OCI-LY7 (cell line): ENCODE measurements at regions not wholly inside any gene's neighbourhood (a gene's known extent, or its start where the extent isn't known, plus 50 kb on each side); places are given as distances from the start of the nearest gene placed in this dataset.

Experiments used
- EZH2phosphoT487 ChIP-seq: fragments of 200-600 bp; sonication (generic); IDR thresholded peaks from 2 replicates; pipeline ENCODE4 v1.6.1; 2018; ENCODE audit warnings: low read depth, borderline replicate concordance, mild to moderate bottlenecking, mixed run types, antibody characterized with exemption, low read length, moderate library complexity, mixed read lengths
- TF ChIP-seq, protein P1 (sequence below): fragments of 200-600 bp; sonication (generic); conservative IDR thresholded peaks from 2 replicates; pipeline ENCODE4 v1.5.1; 2014; ENCODE audit warnings: mild to moderate bottlenecking, antibody characterized with exemption, low read length, moderate library complexity, mixed read lengths

DNA sequence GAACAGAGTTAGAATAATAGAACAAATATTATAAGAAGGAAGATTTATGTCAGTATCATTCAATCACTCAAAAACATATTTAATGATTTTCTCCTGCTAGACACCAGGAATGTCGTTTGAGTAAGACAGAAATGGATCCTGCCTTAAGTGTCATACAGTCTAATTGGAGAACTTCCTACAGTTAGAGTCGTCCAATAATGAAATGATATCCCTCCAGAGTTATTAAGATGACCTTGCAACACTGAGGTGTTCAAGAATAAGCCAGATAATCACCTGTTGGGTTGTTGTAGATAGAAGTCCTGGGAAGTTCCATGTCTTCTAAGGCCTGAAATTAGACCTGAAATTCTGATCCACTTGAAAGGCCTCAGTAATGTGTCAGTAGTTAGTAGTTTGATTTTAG lies 132.3 kb downstream of the SLC38A4 start:
- TF ChIP-seq, protein P1, sequence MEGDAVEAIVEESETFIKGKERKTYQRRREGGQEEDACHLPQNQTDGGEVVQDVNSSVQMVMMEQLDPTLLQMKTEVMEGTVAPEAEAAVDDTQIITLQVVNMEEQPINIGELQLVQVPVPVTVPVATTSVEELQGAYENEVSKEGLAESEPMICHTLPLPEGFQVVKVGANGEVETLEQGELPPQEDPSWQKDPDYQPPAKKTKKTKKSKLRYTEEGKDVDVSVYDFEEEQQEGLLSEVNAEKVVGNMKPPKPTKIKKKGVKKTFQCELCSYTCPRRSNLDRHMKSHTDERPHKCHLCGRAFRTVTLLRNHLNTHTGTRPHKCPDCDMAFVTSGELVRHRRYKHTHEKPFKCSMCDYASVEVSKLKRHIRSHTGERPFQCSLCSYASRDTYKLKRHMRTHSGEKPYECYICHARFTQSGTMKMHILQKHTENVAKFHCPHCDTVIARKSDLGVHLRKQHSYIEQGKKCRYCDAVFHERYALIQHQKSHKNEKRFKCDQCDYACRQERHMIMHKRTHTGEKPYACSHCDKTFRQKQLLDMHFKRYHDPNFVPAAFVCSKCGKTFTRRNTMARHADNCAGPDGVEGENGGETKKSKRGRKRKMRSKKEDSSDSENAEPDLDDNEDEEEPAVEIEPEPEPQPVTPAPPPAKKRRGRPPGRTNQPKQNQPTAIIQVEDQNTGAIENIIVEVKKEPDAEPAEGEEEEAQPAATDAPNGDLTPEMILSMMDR, result no peak
- TF ChIP-seq EZH2phosphoT487, result no peak
